Activated naive CD4-positive, alpha-beta T cell treated with anti-CD3 and anti-CD28 coated beads for 36 hours (primary cell): ENCODE measurements at regions not wholly inside any gene's neighbourhood (a gene's known extent, or its start where the extent isn't known, plus 50 kb on each side); places are given as distances from the start of the nearest gene placed in this dataset.

Experiments
- CTCF ChIA-PET: fragments of 350-600 bp; sonication (Branson Sonifier 250); formaldehyde crosslinking; loops from one replicate; lab custom pipeline; 2021; ENCODE audit warnings: antibody characterized with exemption; lab: Charles Lee
- DNase-seq: peaks from one replicate; pipeline ENCODE4 v3.0.0-alpha.2; 2020
- H3K27ac Mint-ChIP-seq: one replicate; pipeline ENCODE4 v1.8.0; 2021; ENCODE audit warnings: mild to moderate bottlenecking, mixed read lengths
- H3K27me3 Mint-ChIP-seq: one replicate; pipeline ENCODE4 v1.8.0; 2021; ENCODE audit warnings: low read depth, mixed read lengths
- H3K36me3 Mint-ChIP-seq: one replicate; pipeline ENCODE4 v1.8.0; 2021; ENCODE audit warnings: low read depth, mixed read lengths
- H3K4me1 Mint-ChIP-seq: one replicate; pipeline ENCODE4 v1.8.0; 2021; ENCODE audit warnings: low read depth, mixed read lengths
- H3K4me3 Mint-ChIP-seq: one replicate; pipeline ENCODE4 v1.8.0; 2021; ENCODE audit warnings: mild to moderate bottlenecking, moderate library complexity, mixed read lengths
- H3K9me3 Mint-ChIP-seq: one replicate; pipeline ENCODE4 v1.8.0; 2021; ENCODE audit warnings: mixed read lengths
- intact Hi-C: fragments of 100-400 bp; cut with micrococcal nuclease; formaldehyde crosslinking; loops from one replicate; pipeline ENCODE4 v1.15.1; 2023

DNA sequence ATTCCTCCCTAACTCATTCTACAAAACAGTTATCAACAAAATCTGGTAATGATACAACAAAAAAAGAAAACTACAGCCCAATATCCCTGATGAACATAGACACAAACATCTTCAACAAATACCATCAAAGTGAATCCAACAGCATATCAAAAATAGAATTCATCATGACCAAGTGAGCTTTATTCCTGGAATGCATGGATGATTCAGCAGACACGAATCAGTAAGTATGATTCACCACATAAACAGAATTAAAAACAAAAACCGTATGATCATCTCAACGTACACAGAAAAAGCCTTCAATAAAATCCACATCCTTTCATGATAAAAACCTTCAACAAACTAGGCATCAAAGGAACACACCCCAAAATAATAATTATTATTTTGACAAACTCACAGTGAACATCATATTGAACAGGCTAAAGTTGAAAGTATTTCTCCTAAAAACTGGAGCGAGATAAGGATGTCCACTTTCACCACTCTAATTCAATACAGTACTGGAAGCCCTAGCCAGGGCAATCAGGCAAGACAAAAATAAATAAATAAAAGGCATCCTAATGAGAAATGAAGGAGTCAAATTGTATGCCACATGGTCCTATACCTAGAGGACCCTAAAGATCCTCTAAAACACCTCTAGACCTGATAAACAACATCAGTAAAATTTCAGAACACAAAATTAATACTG, 305.1 kb upstream of the RGMB start:
- CTCF ChIA-PET: no interaction called here
- DNase-seq: no peak
- H3K9me3 Mint-ChIP-seq: no peaks in the 10 kb centered on the region
- H3K27me3 Mint-ChIP-seq: no peaks in the 10 kb centered on the region
- no peak overlapping the region for H3K27ac Mint-ChIP-seq
- no peaks in the 10 kb centered on the region for H3K4me1 Mint-ChIP-seq
- no peak overlapping the region for H3K4me3 Mint-ChIP-seq
- intact Hi-C loops: no loop called here
- no peaks in the 10 kb centered on the region for H3K36me3 Mint-ChIP-seq

DNA sequence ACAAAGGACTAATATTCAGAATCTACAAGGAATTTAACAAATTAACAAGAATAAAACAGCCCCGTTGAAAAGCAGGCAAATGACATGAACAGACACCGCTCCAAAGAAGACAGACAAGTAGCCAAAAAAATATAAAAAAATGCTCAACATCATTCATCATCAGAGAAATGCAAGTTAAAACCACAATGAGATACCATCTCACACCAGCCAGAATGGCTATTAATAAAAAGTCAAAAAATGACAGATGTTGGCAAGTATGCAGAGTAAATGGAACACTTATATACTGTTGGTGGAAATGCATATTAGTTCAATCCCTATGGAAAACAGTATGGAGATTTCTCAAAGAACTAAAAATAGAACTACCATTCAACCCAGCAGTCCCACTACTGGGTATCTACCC, 302.7 kb upstream of the RGMB start:
- no peaks in the 10 kb centered on the region for H3K9me3 Mint-ChIP-seq
- no peaks in the 10 kb centered on the region for H3K27me3 Mint-ChIP-seq
- no peak overlapping the region for H3K27ac Mint-ChIP-seq
- no peak for DNase-seq
- no peaks in the 10 kb centered on the region for H3K4me1 Mint-ChIP-seq
- no peak overlapping the region for H3K4me3 Mint-ChIP-seq
- CTCF ChIA-PET: no interaction called here
- intact Hi-C loops: no loop called here
- no peaks in the 10 kb centered on the region for H3K36me3 Mint-ChIP-seq

DNA sequence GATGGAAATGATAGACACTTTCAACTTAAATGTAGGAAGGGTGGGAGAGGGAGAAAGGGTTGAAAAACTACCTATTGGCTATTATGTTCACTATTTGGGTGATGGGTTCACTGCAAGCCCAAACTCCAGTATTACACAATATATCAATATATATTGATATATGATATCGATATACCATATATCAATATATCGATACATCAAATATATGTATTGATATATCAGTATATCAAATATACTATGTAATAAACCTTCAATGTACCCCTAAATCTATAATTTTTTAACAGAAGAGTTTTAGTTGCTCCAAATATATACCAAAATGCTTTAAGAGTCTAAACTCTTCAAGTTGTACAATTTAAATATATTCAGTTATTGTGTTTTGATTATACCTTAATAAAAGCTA, 302.0 kb upstream of the RGMB start:
- intact Hi-C loops: no loop called here
- H3K4me3 Mint-ChIP-seq: no peak overlapping the region
- CTCF ChIA-PET: no interaction called here

DNA sequence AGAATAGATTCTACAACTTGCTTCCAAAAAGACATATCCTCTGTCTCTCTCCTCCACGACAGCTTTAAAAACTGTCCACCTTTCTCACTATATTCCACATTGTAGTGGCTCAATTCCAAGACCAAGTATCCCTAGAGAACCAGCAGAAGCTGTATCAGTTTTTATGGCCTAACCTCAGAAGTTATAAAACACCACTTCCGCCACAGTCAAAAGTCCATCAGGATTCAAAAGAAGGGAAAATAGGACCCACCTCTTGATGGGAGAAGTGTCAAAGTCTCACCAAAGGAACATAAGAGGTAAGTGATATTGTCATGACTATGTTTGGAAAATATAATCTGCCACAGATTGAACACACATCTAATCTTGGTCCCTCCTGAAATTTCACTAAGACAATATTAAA, 299.2 kb upstream of the RGMB start:
- Mint-ChIP-seq H3K9me3 (no peaks in the 10 kb centered on the region), H3K4me1 (no peaks in the 10 kb centered on the region), H3K4me3 (no peak overlapping the region), H3K27me3 (no peaks in the 10 kb centered on the region), H3K27ac (no peak overlapping the region), H3K36me3 (no peaks in the 10 kb centered on the region)
- CTCF ChIA-PET: no interaction called here
- no peak for DNase-seq
- intact Hi-C loops: no loop called here

More for the DNA sequence above, 302.0 kb upstream of the RGMB start:
- no peak overlapping the region for H3K27ac Mint-ChIP-seq
- H3K27me3 Mint-ChIP-seq: no peaks in the 10 kb centered on the region
- no peaks in the 10 kb centered on the region for H3K36me3 Mint-ChIP-seq
- H3K4me1 Mint-ChIP-seq: no peaks in the 10 kb centered on the region
- H3K9me3 Mint-ChIP-seq: no peaks in the 10 kb centered on the region
- DNase-seq: no peak

DNA sequence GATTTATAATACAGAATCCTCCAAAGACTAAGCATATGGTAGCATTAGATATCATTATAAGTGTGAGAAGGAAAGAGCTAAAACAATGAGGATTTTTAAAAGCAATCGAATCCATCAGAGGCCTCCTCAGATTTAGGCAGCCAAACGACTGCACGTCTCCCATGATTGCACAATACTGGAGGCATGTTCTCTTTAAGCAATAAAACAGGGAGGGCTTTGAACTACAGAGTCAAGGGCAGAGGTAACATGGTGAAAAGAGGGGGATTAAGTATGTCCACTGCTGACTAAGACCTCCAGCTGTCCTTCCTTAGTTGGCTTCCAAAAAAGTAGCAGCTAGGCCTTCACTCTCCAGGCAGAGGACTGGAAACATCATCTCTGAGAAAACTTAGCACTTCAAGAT, 298.7 kb upstream of the RGMB start:
- intact Hi-C loops: no loop called here
- H3K4me3 Mint-ChIP-seq: no peak overlapping the region
- H3K27ac Mint-ChIP-seq: no peak overlapping the region
- H3K27me3 Mint-ChIP-seq: peaks cover under 1% of the 10 kb centered on the region
- no peaks in the 10 kb centered on the region for H3K9me3 Mint-ChIP-seq
- H3K4me1 Mint-ChIP-seq: no peaks in the 10 kb centered on the region
- CTCF ChIA-PET: no interaction called here
- no peaks in the 10 kb centered on the region for H3K36me3 Mint-ChIP-seq
- no peak for DNase-seq

DNA sequence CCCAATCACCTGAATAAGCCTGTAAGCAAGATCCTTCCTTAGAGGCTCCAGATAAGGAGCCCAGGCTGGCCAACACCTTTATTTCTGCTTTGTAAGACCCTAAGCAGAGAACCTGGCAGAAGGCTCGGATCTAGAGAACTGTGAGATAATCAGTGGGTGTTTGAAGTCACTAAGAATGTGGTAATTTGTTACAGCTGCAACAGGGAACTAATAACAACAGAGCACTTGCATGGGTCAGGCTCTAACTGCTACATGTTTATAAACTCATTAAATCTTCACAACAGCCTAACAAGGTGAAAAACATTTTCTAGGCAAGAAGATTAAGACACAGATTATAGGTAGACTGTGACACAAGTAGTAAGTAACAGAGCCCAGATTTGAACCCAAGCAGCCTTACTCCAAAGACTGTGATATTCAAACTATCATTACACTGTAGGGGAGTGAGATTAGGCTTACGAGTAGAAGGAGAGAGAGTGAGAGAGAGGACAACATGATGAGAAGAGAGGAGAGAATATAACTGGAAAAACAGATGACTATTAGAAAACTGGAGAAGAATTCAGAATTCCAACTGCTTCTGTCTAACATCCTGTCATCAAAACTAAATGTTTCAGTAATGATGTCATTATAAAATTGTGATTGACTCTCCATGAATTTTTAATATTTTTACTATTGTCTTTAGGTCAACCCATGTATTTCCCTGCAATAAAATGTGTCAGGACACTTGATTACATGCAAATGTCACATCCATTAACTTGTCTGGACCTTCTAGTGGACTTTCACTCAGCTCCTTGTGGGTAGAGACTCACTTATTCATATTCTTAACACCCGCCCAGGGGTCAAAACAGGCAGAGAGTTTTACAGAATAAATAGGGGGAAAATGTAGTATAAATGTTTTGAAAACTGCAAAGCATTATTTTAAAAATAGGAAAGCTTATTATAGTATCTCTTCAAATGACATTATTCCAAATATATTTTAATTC, 290.9 kb upstream of the RGMB start:
- intact Hi-C loops: no loop called here
- Mint-ChIP-seq H3K4me3 (no peak overlapping the region), H3K27ac (no peak overlapping the region), H3K9me3 (no peaks in the 10 kb centered on the region), H3K36me3 (no peaks in the 10 kb centered on the region), H3K4me1 (no peaks in the 10 kb centered on the region), H3K27me3 (peaks cover 3% of the 10 kb centered on the region)
- CTCF ChIA-PET: no interaction called here
- DNase-seq: no peak

DNA sequence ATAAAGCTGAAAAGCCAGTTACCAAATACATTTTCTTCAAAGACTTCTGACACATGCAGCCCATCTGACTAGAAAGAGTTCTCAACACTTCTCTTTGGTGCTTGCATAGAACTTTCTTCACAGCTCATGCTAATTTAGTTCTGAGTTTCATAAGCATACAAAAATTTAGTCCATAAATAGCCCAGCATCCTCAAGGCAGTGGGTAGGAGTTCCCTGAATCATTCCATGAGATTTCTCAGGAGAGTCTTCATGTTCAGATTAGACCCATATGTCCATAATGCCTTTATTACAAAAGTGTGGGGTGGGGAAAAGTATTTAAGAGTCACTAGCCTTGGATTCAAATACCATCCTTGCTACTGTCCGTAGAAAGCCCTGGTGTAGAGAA, 290.2 kb upstream of the RGMB start:
- H3K27ac Mint-ChIP-seq: no peak overlapping the region
- peaks cover 3% of the 10 kb centered on the region for H3K27me3 Mint-ChIP-seq
- H3K9me3 Mint-ChIP-seq: no peaks in the 10 kb centered on the region

DNA sequence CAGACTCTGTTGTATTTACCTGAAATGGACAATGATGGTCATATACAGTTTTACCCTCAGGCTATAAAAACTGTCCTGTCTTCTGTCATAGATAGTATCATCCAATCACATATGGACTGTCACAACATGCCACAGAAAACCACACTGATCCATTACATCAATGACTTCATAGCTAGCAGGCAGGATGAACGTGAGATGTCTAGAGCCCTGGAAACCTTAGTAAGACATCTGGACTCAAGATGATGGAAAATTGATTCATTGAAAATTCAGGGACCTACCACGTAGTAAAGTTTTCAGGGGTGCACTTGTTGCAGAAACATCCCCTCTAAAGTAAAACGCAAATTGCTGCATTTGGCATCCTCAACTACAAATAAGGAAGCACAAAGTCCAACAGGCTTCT, 284.4 kb upstream of the RGMB start:
- no peak for DNase-seq
- no peaks in the 10 kb centered on the region for H3K27me3 Mint-ChIP-seq
- H3K36me3 Mint-ChIP-seq: no peaks in the 10 kb centered on the region

More for the DNA sequence above, 290.2 kb upstream of the RGMB start:
- DNase-seq: no peak
- Mint-ChIP-seq H3K4me3 (no peak overlapping the region), H3K36me3 (no peaks in the 10 kb centered on the region), H3K4me1 (no peaks in the 10 kb centered on the region)
- intact Hi-C loops: no loop called here
- CTCF ChIA-PET: no interaction called here

DNA sequence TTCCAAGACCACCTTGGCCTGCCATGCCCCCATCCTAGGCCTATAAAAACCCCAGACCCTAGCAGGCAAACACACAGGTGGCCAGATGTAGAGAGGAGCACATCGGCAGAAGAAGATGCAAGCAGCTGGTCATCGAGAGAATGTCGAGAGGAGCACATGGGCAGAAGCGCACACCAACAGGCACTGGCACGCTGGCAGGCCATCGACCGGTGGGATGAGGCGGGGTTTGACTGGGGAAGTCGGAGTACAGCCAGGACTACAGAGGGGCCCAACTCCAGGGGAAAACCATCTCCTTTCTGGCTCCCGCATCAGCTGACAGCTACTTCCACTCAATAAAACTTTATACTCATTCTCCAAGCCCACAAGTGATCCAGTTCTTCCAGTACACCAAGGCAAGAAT, 283.1 kb upstream of the RGMB start:
- intact Hi-C loops: no loop called here
- H3K27ac Mint-ChIP-seq: no peak overlapping the region
- peaks cover 9% of the 10 kb centered on the region for H3K4me1 Mint-ChIP-seq
- CTCF ChIA-PET: interaction anchor here (1.5 kb wide), 1 partner anchor 280 kb away, joined by 4 read pairs; no protein-coding TSS in a partner anchor
- H3K4me3 Mint-ChIP-seq: no peak overlapping the region
- peaks cover 22% of the 10 kb centered on the region for H3K9me3 Mint-ChIP-seq
- H3K36me3 Mint-ChIP-seq: no peaks in the 10 kb centered on the region
- H3K27me3 Mint-ChIP-seq: no peaks in the 10 kb centered on the region
- DNase-seq: no peak

More for the DNA sequence above, 284.4 kb upstream of the RGMB start:
- peaks cover 4% of the 10 kb centered on the region for H3K4me1 Mint-ChIP-seq
- no peak overlapping the region for H3K27ac Mint-ChIP-seq
- intact Hi-C loops: no loop called here
- H3K9me3 Mint-ChIP-seq: peaks cover 15% of the 10 kb centered on the region
- no peak overlapping the region for H3K4me3 Mint-ChIP-seq
- CTCF ChIA-PET: no interaction called here

DNA sequence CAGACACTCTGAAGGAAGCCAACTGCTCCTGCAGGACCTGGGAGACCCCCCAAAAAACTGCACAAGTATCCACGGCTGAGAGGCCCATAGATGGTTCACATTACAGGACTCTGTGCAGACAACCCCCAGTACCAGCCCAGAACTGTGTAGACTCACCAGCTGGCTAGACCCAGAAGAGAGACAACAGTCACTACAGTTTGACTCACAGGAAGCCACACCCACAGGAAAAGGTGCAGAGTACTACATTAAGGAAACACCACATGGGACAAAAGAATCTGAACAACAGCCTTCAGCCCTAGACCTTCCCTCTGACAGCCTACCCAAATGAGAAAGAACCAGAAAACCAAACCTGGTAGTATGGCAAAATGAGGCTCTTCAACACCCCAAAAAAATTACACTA, 281.2 kb upstream of the RGMB start:
- H3K9me3 Mint-ChIP-seq: peaks cover 22% of the 10 kb centered on the region
- H3K36me3 Mint-ChIP-seq: no peaks in the 10 kb centered on the region
- CTCF ChIA-PET: no interaction called here
- no peak overlapping the region for H3K27ac Mint-ChIP-seq
- H3K27me3 Mint-ChIP-seq: no peaks in the 10 kb centered on the region
- peak; percentile 7 for DNase-seq
- H3K4me1 Mint-ChIP-seq: peaks cover 9% of the 10 kb centered on the region
- intact Hi-C loops: no loop called here
- H3K4me3 Mint-ChIP-seq: no peak overlapping the region

DNA sequence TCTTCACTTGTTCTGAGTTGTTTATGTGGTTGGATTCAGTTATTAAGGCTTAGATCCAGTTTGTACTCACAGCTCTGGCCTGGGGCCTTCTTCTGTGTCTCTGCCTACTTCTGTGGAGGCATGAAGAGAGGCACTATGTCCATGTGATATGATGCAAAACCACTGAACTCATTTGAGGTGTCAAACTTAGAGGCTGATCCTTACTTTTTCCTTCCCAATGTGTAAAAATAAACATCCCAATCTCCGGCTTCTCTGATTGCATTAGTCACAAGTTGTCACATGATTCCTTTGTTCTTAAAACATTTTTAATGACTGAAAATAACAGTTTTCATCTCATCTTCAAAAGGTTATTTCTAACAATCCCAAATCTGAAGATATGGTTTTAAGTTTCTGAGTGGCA, 276.0 kb upstream of the RGMB start:
- no peak for DNase-seq
- H3K9me3 Mint-ChIP-seq: peaks cover 19% of the 10 kb centered on the region
- H3K27ac Mint-ChIP-seq: no peak overlapping the region
- CTCF ChIA-PET: no interaction called here
- no peaks in the 10 kb centered on the region for H3K27me3 Mint-ChIP-seq
- intact Hi-C loops: no loop called here
- peaks cover 10% of the 10 kb centered on the region for H3K4me1 Mint-ChIP-seq
- H3K4me3 Mint-ChIP-seq: no peak overlapping the region
- no peaks in the 10 kb centered on the region for H3K36me3 Mint-ChIP-seq

DNA sequence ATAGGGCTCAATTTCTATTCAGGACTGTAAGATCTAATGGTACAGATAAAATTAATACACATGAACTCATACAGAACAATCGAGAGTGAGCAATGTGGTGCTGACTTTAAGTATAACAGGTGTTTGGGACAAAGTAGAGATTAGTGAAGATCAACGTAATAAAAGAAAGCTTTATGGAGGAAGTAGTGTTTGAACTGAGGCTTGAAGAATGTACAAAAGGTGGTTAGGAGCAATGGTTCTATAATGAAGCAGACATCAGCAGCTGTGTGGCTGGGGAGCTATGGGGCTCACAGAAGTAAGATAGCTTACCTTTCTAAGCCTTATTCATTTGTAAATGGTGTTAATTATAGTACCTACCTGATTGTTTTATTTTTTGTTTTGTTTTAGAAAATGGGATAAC, 275.4 kb upstream of the RGMB start:
- H3K36me3 Mint-ChIP-seq: no peaks in the 10 kb centered on the region
- no peak for DNase-seq
- H3K9me3 Mint-ChIP-seq: peaks cover 16% of the 10 kb centered on the region
- CTCF ChIA-PET: no interaction called here
- H3K4me3 Mint-ChIP-seq: no peak overlapping the region
- H3K27me3 Mint-ChIP-seq: no peaks in the 10 kb centered on the region
- peaks cover 8% of the 10 kb centered on the region for H3K4me1 Mint-ChIP-seq
- intact Hi-C loops: no loop called here
- no peak overlapping the region for H3K27ac Mint-ChIP-seq

DNA sequence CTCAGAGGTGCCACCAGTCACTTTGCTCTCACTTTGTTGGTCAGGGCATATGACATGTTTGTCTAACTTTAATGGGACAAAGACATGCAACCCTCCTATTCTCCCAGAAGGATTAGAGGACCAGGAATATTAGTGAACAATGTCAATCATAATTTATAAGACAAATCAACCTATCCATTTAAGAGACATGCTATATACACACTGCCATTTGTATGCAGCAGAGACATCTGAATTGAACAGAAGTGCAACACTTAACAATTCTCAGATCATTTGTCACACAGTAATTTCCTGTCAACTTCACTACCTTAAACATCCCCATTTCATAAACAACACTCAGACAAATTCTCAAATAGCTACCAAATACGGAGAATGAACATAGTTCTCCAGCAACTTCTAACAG, 273.6 kb upstream of the RGMB start:
- Mint-ChIP-seq H3K27me3 (no peaks in the 10 kb centered on the region), H3K4me3 (no peak overlapping the region), H3K36me3 (no peaks in the 10 kb centered on the region), H3K9me3 (peaks cover 4% of the 10 kb centered on the region), H3K27ac (no peak overlapping the region), H3K4me1 (peaks cover 4% of the 10 kb centered on the region)
- DNase-seq: no peak
- intact Hi-C loops: no loop called here
- CTCF ChIA-PET: interaction anchor here (0.9 kb wide), 1 partner anchor 271 kb away, joined by 3 read pairs; no protein-coding TSS in a partner anchor
